ENCODE measurements at regions not wholly inside any gene's neighbourhood (a gene's known extent, or its start where the extent isn't known, plus 50 kb on each side); places are given as distances from the start of the nearest gene placed in this dataset.

DNA sequence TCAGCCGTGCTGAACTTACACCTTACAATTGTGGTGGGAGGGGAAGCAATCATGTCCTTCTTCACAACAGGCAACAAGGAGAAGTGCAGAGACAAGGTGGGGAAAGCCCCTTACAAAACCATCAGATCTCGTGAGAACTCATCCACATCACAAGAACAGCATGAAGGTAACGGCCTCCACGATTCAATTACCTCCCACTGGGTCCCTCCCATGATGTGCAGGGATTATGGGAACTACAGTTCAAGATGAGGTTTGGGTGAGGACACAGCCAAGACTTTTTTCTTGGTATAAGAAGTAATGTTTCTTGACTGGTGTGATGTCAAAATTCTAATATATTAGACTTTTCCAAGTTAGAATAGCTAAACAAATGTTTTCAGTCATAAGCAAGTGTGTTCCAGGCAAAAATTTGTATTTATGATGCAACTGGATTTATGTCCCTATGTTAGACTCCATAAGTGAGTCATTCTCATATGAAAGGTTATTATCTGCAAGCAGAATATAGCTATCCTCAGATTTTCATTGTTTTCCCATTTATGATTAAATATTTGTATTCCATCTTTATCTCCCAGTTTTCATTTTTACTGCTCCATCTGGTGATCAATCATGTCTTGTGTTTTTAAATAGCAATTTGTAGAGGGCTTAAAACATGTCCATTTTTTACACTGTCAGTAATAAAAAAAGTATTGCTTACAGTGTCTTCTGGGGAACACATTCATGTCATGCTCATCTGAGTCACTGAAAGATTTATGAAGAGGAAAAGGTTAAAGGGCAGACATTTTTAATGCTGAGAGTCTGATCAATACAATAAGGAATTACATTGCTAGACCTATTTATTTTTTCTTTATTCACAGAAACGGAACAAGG, 995.2 kb upstream of the CDH2 start:
- H3K4me3 ChIP-seq (replicated peaks; ENCODE audit: low read depth, low read length), result no peak overlapping the region
- TF ChIP-seq, protein P1, sequence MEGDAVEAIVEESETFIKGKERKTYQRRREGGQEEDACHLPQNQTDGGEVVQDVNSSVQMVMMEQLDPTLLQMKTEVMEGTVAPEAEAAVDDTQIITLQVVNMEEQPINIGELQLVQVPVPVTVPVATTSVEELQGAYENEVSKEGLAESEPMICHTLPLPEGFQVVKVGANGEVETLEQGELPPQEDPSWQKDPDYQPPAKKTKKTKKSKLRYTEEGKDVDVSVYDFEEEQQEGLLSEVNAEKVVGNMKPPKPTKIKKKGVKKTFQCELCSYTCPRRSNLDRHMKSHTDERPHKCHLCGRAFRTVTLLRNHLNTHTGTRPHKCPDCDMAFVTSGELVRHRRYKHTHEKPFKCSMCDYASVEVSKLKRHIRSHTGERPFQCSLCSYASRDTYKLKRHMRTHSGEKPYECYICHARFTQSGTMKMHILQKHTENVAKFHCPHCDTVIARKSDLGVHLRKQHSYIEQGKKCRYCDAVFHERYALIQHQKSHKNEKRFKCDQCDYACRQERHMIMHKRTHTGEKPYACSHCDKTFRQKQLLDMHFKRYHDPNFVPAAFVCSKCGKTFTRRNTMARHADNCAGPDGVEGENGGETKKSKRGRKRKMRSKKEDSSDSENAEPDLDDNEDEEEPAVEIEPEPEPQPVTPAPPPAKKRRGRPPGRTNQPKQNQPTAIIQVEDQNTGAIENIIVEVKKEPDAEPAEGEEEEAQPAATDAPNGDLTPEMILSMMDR (IDR thresholded peaks at IDR 0.05; ENCODE audit: insufficient read depth, low read length, poor library complexity, severe bottlenecking), result no peak
- no peaks in the 10 kb centered on the region for H3K27me3 ChIP-seq (replicated peaks; ENCODE audit: control insufficient read depth, insufficient read depth, low read length)
- no peaks in the 10 kb centered on the region for H3K36me3 ChIP-seq (ENCODE audit: control insufficient read depth, insufficient read depth, low read length)
- DNase-seq (ENCODE audit: extremely low read depth, insufficient read length), result no peak

DNA sequence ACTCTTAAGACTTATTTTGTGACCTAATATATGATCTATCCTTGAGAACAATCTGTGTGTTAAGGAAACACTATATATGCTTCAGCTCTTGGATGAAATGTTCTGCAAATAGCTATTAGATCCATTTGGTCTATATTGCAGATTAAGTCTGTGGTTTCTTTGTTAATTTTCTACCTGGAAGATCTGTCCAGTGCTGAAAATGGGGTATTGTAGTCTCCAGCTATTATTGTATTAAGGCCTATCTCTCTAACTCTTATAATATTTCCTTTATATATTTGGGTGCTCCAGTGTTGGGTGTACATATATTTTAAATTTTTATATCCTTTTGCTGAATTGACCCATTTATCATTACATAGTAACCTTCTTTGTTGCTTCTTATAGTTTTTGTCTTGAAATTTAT, 992.7 kb upstream of the CDH2 start:
- no peak for DNase-seq (ENCODE audit: extremely low read depth, insufficient read length)
- H3K36me3 ChIP-seq (ENCODE audit: control insufficient read depth, insufficient read depth, low read length), result no peaks in the 10 kb centered on the region
- H3K27me3 ChIP-seq (replicated peaks; ENCODE audit: control insufficient read depth, insufficient read depth, low read length), result no peaks in the 10 kb centered on the region
- TF ChIP-seq, protein P1 (IDR thresholded peaks at IDR 0.05; ENCODE audit: insufficient read depth, low read length, poor library complexity, severe bottlenecking), result no peak
- no peak overlapping the region for H3K4me3 ChIP-seq (replicated peaks; ENCODE audit: low read depth, low read length)

DNA sequence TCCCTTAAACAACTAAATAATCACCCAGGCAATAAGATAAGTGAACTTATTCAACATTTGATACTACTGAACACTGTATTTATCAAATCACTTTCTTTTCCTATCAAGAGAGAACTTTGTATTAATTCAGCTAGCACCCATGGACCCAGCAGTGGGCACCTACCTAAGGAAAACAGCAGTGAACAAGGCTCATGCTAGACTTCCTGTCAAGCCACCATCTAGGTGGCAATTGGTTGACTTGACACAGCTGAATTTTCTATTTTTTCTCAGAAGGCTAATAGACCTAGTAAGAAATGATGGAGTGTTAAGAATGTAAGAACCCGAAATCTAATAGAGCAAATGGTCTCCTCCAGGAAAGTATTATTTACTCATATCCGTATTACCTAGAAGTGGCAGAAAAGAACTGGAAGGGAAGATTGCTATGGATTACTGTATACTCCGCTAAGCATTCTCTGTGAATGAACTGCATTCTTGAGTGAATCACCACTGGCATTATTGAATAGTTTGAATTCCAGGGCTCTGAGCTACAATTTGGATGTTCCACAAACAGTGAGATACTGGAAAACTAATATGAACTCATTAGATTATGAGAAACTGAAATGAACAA, 988.2 kb upstream of the CDH2 start:
- Histone ChIP-seq H3K4me3 (replicated peaks; ENCODE audit: low read depth, low read length) (no peak overlapping the region), H3K27me3 (replicated peaks; ENCODE audit: control insufficient read depth, insufficient read depth, low read length) (no peaks in the 10 kb centered on the region), H3K36me3 (ENCODE audit: control insufficient read depth, insufficient read depth, low read length) (no peaks in the 10 kb centered on the region)
- no peak for DNase-seq (ENCODE audit: extremely low read depth, insufficient read length)
- TF ChIP-seq, protein P1 (IDR thresholded peaks at IDR 0.05; ENCODE audit: insufficient read depth, low read length, poor library complexity, severe bottlenecking), result no peak

DNA sequence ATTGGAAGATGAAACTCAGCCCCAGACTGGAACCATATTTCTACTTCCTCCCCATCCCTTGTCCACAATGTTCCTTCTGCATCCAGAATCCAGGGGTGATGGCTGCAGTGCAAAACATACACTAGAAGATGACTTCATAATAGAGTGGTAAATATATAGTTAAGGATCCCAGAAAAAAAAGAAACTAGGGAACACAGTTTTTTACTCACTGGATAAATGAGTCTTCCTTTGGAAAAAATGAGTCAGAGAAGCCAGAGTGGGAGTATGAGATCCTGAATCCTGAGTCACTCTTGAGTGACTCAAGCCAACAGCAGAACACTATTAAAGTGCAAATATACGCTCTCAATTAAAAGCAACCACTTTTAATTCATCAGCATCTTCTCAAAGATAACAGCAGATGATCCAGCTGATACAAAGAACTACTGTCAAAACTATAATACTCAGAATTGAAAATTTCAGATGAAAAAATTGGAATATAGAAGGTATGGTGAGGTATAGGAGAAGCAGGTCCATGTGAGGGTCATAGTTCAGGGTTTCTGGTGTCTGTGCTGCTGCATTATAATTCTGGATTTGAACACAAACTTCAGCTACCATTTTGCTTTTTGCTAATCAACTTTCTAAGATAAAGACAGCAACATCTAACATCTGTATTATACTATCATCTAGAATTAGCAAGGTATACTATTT, 987.2 kb upstream of the CDH2 start:
- Histone ChIP-seq H3K36me3 (ENCODE audit: control insufficient read depth, insufficient read depth, low read length) (no peaks in the 10 kb centered on the region), H3K27me3 (replicated peaks; ENCODE audit: control insufficient read depth, insufficient read depth, low read length) (no peaks in the 10 kb centered on the region), H3K4me3 (replicated peaks; ENCODE audit: low read depth, low read length) (no peak overlapping the region)
- DNase-seq (ENCODE audit: extremely low read depth, insufficient read length), result no peak
- TF ChIP-seq, protein P1 (IDR thresholded peaks at IDR 0.05; ENCODE audit: insufficient read depth, low read length, poor library complexity, severe bottlenecking), result no peak

DNA sequence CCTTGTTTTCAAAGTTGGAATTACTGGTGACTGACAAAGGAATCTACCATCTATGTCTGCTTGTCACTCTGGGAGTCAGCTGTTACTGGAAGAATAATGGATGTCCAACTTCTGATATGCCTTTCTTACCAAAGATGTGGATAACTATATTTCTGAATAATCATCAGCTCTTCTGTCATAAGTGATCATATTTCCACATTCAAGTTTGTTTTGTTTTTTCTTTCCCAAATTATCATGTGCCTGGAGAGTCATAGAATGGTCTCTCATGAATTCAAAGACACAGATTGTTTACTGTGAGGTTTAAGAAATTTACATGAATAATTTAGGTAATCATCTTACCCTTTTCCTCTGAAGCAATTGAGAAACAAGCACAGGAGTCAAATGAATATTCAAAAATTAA, 986.7 kb upstream of the CDH2 start:
- H3K27me3 ChIP-seq (replicated peaks; ENCODE audit: control insufficient read depth, insufficient read depth, low read length), result no peaks in the 10 kb centered on the region
- TF ChIP-seq, protein P1 (IDR thresholded peaks at IDR 0.05; ENCODE audit: insufficient read depth, low read length, poor library complexity, severe bottlenecking), result no peak
- no peaks in the 10 kb centered on the region for H3K36me3 ChIP-seq (ENCODE audit: control insufficient read depth, insufficient read depth, low read length)
- H3K4me3 ChIP-seq (replicated peaks; ENCODE audit: low read depth, low read length), result no peak overlapping the region
- DNase-seq (ENCODE audit: extremely low read depth, insufficient read length), result no peak
